GM19463 (cell line): ENCODE measurements at regions not wholly inside any gene's neighbourhood (a gene's known extent, or its start where the extent isn't known, plus 50 kb on each side); places are given as distances from the start of the nearest gene placed in this dataset.

Experiments used
- ATAC-seq: cut with Tn5 transposase; IDR thresholded peaks from one replicate; pipeline ENCODE4 v1.9.1; 2021; ENCODE audit warnings: mild to moderate bottlenecking, moderate library complexity; ENCODE audit not compliant: unreplicated experiment

DNA sequence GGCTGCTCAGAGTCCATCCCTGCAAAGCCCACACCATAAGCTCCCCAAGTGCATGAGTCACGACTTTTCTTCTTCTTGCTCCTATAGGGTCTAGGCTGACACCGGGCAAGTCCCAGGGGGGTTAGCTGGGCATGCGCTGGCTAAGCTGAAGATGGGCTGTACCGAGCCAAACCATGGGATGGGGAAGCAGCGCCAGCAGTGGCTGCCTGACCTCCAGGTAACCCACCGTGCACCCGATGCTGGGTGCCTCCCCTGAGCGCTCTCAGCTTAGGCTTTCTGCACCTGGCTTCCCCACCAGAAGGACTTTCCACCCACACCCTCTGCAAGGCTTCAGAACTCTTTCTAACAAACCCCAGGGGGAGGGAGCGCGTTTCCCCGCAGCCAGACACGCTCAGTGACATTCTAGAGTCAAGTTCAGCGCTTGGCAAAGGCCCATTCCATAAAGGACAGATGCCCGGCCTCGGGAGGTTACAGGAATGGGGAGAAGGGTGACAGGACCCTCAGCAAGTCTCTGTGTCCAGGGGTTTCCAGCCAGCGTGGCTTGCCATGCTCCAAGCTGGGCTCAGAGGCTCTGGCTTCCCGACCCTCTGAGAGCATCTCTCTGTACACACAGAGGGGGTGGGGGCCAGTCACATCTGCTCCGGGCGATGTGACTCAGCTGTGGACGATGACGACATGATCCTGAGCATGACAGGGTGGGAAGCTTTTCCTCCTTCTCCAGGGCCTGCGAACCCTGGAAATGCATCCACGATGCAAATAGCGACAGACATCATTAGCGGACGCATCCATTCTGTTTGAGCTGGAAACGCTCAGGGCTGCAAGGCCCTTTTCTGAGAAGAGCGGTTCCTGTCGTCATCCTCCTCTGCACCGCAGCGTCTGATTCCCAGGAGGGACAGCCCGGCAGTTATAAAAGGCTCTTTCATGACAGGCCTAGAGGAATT lies 107.8 kb downstream of the SIK1 start:
- no peak for ATAC-seq

- no peak for ATAC-seq
These were observed 108.6 kb downstream of the SIK1 start for GRCh38 chr21:43318368-43318767.

- ATAC-seq, result no peak
These were observed 109.0 kb downstream of the SIK1 start for GRCh38 chr21:43317959-43318358.

DNA sequence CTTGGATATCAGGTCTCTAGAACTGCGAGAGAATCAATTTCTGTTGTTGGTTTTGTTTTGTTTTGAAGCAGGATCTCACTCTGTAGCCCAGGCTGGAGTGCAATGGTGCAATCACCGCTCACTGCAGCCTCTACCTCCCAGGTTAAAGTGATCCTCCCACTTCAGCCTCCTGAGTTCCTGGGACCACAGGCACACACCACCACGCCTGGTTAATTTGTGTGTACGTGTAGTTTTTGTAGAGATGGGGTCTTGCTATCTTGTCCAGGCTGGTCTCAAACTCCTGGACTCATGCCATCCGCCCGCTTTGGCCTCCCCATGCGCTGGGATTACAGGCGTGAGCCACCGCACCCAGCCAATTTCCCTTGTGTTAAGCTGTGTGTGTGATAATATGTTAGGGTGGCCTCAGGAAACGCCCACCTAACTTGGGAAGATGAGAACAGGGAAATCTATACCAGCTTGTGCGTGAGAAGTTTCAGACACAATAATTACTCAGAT lies 109.6 kb downstream of the SIK1 start:
- ATAC-seq, result no peak

GRCh38 chr21:43316156-43316845 lies 110.6 kb downstream of the SIK1 start:
- ATAC-seq, result no peak

DNA sequence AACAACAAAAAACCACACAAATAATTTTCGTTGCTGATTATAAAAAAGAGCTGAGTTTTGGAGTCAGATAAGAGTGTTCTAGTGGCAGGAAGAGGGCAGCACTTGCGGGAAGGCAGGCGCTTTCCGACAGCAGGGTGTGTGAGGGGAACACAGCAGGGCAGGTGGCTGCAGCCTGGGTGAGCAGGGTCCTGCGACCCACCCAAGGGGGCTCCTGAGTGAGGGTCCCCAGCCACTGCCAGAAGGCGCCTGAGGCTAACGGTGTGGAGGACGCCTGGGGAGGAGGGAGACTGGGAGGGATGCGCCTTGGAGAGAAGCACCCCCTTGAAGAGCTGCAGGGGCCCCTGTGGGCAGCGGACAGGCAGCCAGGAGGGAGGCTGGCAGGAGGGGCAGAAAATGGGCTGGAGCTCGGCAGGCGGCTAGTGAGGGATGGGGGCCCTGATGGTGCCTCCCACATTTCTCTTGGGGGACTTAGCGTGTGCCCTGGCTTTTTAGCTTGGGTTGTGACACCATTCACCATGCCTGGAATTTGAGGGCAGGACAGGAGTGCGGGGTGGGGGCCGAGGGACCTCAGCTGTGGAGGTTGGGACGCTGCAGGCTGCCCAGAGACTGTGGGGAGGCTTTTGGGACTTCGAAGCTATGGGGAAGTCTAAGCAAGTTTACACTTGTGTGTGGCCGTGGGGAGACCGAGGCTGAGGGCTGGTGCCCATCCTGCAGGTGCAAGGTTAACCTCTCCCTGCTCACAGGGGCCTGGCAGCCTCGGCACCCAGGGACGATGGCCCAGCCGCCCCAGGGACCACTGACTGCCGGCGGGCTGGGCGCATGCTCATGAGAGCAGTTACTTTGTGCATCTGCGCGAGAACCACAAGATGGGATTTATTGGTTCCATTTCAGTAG lies 111.4 kb downstream of the SIK1 start:
- ATAC-seq, result no peak

DNA sequence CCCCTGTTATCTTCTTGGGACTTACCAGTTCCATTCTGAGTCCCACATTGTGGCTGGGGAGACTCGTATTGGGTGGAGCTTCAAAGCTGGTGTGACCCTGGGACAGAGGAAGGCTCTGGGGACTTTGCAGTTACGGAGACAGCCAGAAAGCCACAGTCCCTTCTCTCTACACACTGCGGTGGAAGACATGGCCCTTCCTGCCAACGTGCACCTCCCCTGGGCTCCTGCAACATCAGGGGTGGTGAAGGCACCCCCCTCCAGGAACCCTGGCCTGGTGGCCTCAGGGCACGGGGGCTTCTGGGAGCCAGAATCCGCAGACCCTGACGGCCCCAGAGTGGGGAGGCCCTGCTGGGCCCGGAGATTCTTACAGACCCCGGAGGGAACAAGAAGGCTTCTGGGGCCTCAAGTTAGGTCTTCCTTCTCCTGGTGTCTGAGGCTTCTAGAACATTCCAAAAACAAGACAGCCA lies 113.0 kb downstream of the SIK1 start:
- no peak for ATAC-seq

- no peak for ATAC-seq
These were observed 113.6 kb downstream of the SIK1 start for GRCh38 chr21:43313221-43313938.

GRCh38 chr21:43312751-43313169 lies 114.2 kb downstream of the SIK1 start:
- ATAC-seq, result no peak

- ATAC-seq, result no peak
These were observed 114.9 kb downstream of the SIK1 start for GRCh38 chr21:43312011-43312410.

- ATAC-seq, result no peak
These were observed 115.6 kb downstream of the SIK1 start for GRCh38 chr21:43311301-43311817.

DNA sequence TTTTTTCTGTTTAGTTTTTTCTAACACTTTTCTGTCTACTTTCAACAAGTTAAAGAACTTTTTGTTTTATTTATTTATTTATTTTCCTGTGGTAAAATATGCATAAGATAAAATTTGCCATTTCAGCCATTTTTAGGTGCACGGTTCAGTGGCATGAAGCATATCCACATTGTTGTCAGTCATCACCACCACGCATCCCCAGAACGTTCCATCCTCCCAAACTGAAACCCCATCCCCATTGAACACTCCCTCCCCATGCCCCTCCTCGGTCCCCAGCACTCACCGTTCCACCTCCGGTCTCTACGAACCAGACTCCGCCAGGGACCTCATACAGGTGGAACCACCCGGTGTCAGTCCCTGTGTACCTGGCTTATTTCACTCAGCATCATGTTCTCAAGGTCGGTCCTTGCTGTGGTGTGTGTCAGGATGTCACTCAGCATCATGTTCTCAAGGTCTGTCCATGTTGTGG lies 118.1 kb downstream of the SIK1 start:
- no peak for ATAC-seq

- no peak for ATAC-seq
These were observed 118.7 kb downstream of the SIK1 start for GRCh38 chr21:43308101-43308814.

DNA sequence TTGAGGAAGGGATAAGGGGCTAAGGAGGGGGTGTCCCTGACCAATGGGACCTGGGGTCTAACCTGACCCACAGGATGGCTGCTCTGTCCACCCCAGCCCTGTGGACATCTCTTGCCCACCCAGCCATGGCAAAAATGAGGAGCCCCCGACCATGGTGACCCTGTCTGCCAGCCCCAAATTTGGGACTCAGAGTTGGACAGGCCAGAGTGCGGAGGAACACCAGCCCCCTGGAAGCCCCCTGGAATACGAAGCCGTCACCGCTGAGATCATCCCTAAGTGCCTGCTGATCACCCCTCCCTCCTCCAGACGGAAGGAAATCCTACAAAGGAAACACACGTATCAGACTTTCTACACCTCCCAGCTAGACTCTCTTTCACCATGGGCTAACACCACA lies 119.3 kb downstream of the SIK1 start:
- ATAC-seq, result no peak

DNA sequence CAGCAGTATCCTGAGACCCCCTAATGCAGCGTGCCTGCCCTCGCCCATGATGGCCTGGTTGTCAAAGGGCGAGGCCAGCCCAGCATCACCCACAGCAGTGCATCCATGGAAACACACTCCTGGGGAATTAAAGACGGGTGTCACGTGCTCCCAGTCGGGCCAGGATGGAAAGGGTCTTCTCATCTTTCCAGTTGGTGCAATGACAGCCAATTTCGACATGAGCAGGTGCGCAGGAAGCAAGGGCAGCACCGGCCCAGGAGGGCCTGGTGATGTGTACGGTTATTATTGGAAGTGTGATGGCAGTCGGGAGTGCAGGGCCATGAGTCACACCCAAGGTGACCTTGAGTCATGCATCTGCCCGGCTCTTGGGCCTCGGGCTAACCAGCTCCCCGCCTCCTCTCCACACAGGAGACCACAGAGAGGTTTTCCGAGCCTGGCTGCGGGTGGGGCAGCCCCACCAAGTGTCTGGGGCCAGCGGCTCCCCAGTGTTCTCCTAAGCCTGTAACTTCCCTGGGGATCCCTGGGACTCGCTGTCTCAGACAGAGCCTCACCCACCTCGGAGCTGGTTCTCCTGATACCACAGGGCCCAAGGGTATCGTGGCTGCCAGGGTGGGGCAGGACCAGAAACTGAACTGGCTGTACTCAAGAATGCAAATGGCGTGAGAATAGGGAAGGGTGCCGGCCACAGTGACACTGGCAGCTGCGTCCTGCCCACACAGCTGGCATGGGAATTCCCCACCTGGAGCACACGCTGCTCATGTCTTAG lies 119.8 kb downstream of the SIK1 start:
- ATAC-seq, result peak; percentile 81

DNA sequence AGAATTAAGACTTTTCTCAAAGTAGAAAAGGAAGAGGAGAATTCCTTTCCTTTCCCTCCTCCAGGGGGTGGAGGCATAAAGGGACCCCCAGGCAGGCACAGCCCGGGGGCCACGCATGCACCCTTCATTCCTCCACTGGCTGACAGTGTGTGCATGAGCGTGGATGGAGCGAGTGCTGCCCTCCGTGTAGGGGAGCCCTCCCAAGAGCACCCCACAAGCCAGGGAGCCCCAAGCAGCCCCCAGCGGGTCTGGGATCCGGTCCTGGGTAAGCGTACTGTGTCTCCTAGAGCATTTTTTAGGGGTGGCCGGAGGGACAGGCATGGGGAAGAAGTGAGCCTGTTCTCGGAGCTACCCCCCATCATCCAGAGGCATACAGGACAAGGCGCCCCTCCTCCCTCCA lies 120.5 kb downstream of the SIK1 start:
- no peak for ATAC-seq

DNA sequence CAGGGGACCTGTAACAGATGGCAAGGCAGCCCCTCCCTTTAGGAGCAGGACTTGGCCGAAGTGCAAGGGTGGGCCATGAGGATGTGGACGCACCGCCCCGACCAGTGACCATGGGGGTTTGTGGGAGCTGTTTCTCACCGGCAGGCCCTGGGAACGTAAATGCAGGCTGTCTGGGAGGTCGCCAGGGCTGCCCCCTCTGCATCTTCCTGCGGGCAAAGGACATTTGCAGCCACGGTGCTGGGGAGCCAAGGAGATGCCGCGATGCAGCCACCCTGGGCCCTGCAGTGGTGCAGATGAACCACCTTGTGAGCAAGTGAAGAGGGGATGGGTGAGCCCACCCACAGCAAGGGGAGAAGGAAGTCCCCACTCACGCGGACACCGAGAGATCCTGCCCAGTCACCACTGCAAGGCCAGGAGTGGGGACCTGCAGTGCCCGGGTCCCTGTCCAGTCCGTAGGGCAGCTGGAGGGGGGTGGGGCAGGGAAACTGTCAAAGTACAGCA lies 121.1 kb downstream of the SIK1 start:
- no peak for ATAC-seq

DNA sequence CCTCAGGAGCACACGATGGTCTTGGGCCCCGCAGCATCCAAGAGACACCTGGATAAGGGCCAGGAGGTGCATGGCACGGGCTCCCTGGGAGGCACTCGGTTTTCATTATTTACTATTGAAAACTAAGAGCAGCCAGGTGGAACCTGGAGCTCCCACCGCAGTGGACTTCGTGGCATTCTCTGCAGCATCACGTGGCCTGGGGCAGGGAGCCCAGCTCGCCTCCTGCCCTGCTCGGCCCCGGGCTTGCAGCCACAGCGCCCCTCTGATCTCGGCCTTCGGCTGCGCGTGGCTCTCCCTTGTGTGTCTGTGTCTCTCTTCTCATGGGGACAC lies 121.6 kb downstream of the SIK1 start:
- ATAC-seq, result no peak
